IPS DF 6.9 (cell line): ENCODE measurements at regions not wholly inside any gene's neighbourhood (a gene's known extent, or its start where the extent isn't known, plus 50 kb on each side); places are given as distances from the start of the nearest gene placed in this dataset.

Experiments
- DNase-seq: peaks from one replicate; pipeline ENCODE4 v3.0.0-alpha.2; 2013; ENCODE audit warnings: low read depth, low spot score
- H3K27ac ChIP-seq: one replicate; pipeline ENCODE4 v1.5.1; 2013; ENCODE audit warnings: low read length, control low read depth
- H3K27me3 ChIP-seq: 2 replicates; pipeline ENCODE4 v1.6.1; 2013; ENCODE audit warnings: mild to moderate bottlenecking, low read length; ENCODE audit not compliant: control insufficient read depth, insufficient read depth
- H3K36me3 ChIP-seq: 2 replicates; pipeline ENCODE4 v1.6.1; 2013; ENCODE audit warnings: low read length; ENCODE audit not compliant: control insufficient read depth, insufficient read depth
- H3K4me1 ChIP-seq: 2 replicates; pipeline ENCODE4 v1.6.1; 2013; ENCODE audit warnings: low read length; ENCODE audit not compliant: control insufficient read depth, insufficient read depth
- H3K4me3 ChIP-seq: 2 replicates; pipeline ENCODE4 v1.5.1; 2013; ENCODE audit warnings: mild to moderate bottlenecking, low read length
- H3K9me3 ChIP-seq: 2 replicates; pipeline ENCODE4 v1.6.1; 2013; ENCODE audit warnings: low read length, inconsistent platforms; ENCODE audit not compliant: control insufficient read depth, insufficient read depth
- WGBS: extraction: QIAGEN DNeasy Blood & Tissue Kit; methylation state at CpG from one replicate; pipeline ENCODE4 v1.1.7; 2013; ENCODE audit warnings: mixed read lengths, missing lambda C conversion rate; ENCODE audit not compliant: insufficient read length, insufficient coverage; 5-methylcytosine and 5-hydroxymethylcytosine counted together

- Histone ChIP-seq H3K4me1 (no peaks in the 10 kb centered on the region), H3K27ac (no peak overlapping the region), H3K36me3 (no peaks in the 10 kb centered on the region), H3K27me3 (no peaks in the 10 kb centered on the region), H3K4me3 (no peak overlapping the region), H3K9me3 (no peaks in the 10 kb centered on the region)
- DNase-seq = no peak
- no CpG with 5 or more reads among the region's 6 CpGs for WGBS
These were observed 93.8 kb upstream of the GRIK3 start for GRCh38 chr1:37128091-37128490.

- DNase-seq = no peak
- H3K4me1 ChIP-seq = no peaks in the 10 kb centered on the region
- no CpG with 5 or more reads among the region's 5 CpGs for WGBS
- no peaks in the 10 kb centered on the region for H3K36me3 ChIP-seq
- H3K4me3 ChIP-seq = no peak overlapping the region
- no peaks in the 10 kb centered on the region for H3K9me3 ChIP-seq
- no peaks in the 10 kb centered on the region for H3K27me3 ChIP-seq
- H3K27ac ChIP-seq = no peak overlapping the region
These were observed 96.1 kb upstream of the GRIK3 start for GRCh38 chr1:37130221-37130948.

- Histone ChIP-seq H3K4me3 (no peak overlapping the region), H3K27me3 (no peaks in the 10 kb centered on the region), H3K4me1 (no peaks in the 10 kb centered on the region), H3K36me3 (no peaks in the 10 kb centered on the region), H3K27ac (no peak overlapping the region), H3K9me3 (no peaks in the 10 kb centered on the region)
- no CpG with 5 or more reads among the region's 5 CpGs for WGBS
- DNase-seq = no peak
These were observed 97.0 kb upstream of the GRIK3 start for GRCh38 chr1:37131281-37131680.

- Histone ChIP-seq H3K36me3 (no peaks in the 10 kb centered on the region), H3K9me3 (no peaks in the 10 kb centered on the region), H3K4me3 (no peak overlapping the region), H3K27ac (no peak overlapping the region), H3K4me1 (no peaks in the 10 kb centered on the region), H3K27me3 (no peaks in the 10 kb centered on the region)
- WGBS = no CpG with 5 or more reads among the region's 19 CpGs
- no peak for DNase-seq
These were observed 99.2 kb upstream of the GRIK3 start for GRCh38 chr1:37133276-37134145.

- H3K27ac ChIP-seq = no peak overlapping the region
- no CpG with 5 or more reads among the region's 4 CpGs for WGBS
- no peak for DNase-seq
- H3K36me3 ChIP-seq = no peaks in the 10 kb centered on the region
- H3K27me3 ChIP-seq = no peaks in the 10 kb centered on the region
- no peaks in the 10 kb centered on the region for H3K9me3 ChIP-seq
- no peak overlapping the region for H3K4me3 ChIP-seq
- no peaks in the 10 kb centered on the region for H3K4me1 ChIP-seq
These were observed 100.3 kb upstream of the GRIK3 start for GRCh38 chr1:37134599-37134998.

GRCh38 chr1:37135032-37135431, 100.7 kb upstream of the GRIK3 start:
- H3K9me3 ChIP-seq = no peaks in the 10 kb centered on the region
- no peak overlapping the region for H3K4me3 ChIP-seq
- no CpG with 5 or more reads among the region's 8 CpGs for WGBS
- no peak for DNase-seq
- H3K27me3 ChIP-seq = no peaks in the 10 kb centered on the region
- no peaks in the 10 kb centered on the region for H3K36me3 ChIP-seq
- H3K27ac ChIP-seq = no peak overlapping the region
- H3K4me1 ChIP-seq = no peaks in the 10 kb centered on the region

GRCh38 chr1:37137014-37137413, 102.7 kb upstream of the GRIK3 start:
- H3K4me1 ChIP-seq = no peaks in the 10 kb centered on the region
- no peaks in the 10 kb centered on the region for H3K9me3 ChIP-seq
- no peak overlapping the region for H3K4me3 ChIP-seq
- no peaks in the 10 kb centered on the region for H3K27me3 ChIP-seq
- no peak for DNase-seq
- WGBS = no CpG with 5 or more reads among the region's 7 CpGs
- no peaks in the 10 kb centered on the region for H3K36me3 ChIP-seq
- H3K27ac ChIP-seq = no peak overlapping the region

- Histone ChIP-seq H3K36me3 (no peaks in the 10 kb centered on the region), H3K27ac (no peak overlapping the region), H3K4me3 (no peak overlapping the region), H3K27me3 (no peaks in the 10 kb centered on the region), H3K4me1 (no peaks in the 10 kb centered on the region), H3K9me3 (no peaks in the 10 kb centered on the region)
- no CpG with 5 or more reads among the region's 4 CpGs for WGBS
- no peak for DNase-seq
These were observed 103.3 kb upstream of the GRIK3 start for GRCh38 chr1:37137601-37138000.

GRCh38 chr1:37143800-37144199, 109.5 kb upstream of the GRIK3 start:
- Histone ChIP-seq H3K27ac (no peak overlapping the region), H3K4me1 (no peaks in the 10 kb centered on the region; the same call in 1 of the 2 replicates), H3K9me3 (no peaks in the 10 kb centered on the region), H3K27me3 (no peaks in the 10 kb centered on the region), H3K36me3 (no peaks in the 10 kb centered on the region), H3K4me3 (no peak overlapping the region)
- WGBS = no CpG with 5 or more reads among the region's 5 CpGs
- no peak for DNase-seq

- Histone ChIP-seq H3K27me3 (no peaks in the 10 kb centered on the region), H3K4me3 (no peak overlapping the region), H3K36me3 (no peaks in the 10 kb centered on the region), H3K27ac (no peak overlapping the region), H3K9me3 (no peaks in the 10 kb centered on the region), H3K4me1 (no peaks in the 10 kb centered on the region; the same call in 1 of the 2 replicates)
- no CpG with 5 or more reads among the region's 3 CpGs for WGBS
- no peak for DNase-seq
These were observed 111.8 kb upstream of the GRIK3 start for GRCh38 chr1:37146071-37146470.
